ENCODE measurements at regions not wholly inside any gene's neighbourhood (a gene's known extent, or its start where the extent isn't known, plus 50 kb on each side); places are given as distances from the start of the nearest gene placed in this dataset.
"Not testable (repeated sequence)": the region's sequence is repeated elsewhere in the genome, so short reads cannot be mapped to it uniquely, and the experiment has no call there.

DNA sequence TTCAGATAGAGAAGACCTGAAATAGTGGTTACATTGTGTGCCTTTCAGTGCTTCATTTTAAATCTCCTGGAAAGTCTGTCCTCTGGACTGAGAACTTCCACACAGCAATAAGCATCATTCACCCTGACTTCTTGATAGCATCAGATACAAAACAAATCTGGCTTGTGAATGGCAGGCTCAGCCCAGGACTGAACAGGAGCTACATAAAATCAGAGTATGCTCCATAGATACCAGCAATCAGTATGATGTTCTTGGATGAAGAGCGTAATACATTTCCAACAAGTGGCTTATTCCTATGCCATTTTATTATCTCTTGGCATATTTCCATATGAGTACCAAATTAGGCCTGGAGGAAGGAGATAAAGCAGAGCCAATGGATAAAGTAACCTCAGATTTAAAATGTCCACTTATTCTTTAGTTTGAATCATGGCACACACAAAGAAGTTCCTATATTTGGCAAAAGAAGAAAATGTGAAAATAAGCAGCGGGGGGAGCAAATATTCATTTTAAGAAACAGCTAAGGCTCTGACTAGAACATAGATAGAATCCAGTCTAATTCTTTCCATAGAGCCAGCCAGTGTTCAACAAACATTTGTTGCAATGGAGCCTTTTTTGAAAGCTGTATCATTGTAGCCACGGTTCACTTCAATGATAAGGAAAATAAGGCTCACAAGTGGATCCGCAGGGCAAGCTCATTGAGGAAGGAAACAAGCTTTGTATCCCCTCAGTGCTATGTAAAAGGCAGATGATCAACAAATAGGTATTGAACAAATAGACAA is 230.8 kb upstream of the CHAC2 start:
- DNase-seq (ENCODE audit: low spot score) = no peak

DNA sequence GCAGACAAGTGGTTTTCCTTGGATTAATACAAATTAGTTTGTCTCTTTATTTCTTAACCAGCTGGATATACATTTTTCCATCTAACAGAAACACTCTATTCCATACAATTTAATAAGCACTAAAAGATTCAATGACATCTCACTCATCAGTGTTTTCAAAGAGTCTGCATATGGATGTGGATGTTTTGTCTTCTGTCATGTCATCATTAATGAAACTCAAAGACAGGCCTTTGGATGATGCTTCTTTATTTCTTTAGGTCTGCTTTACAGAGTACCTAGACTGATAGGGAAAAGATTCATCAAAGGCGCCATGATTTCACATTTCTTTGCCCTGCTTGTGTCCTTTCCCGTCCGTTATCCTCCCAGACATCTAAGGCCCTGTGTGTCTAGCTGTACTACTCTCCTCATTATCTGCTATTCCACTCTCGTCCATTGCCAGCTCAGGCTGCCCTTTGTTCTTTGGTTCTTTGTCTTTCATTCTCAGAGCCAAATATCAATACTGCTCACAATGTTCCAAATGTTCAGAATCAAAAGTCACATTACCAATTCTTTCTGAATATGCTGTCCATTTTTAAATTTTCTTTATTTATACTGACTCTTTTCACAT is 232.3 kb upstream of the CHAC2 start:
- DNase-seq (ENCODE audit: low spot score) = no peak

DNA sequence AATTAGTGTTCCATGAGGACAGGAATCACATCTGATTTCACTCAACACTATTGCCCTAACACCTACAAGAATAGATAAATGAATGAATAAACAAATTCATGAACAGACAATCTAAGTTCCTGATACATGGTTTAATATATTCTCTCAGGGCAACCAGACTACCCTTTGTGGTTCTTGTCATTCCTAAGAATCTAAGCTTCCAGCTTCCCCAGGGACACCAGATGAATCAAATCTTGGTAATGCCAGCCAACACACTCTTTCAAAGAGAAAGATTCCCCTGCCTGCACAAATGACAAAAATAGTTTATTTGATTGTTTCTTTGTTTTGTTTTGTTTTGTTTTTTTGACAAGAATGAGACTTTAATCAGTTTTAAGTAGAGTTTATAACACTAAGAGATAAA is 237.5 kb upstream of the CHAC2 start:
- DNase-seq (ENCODE audit: low spot score) = no peak

DNA sequence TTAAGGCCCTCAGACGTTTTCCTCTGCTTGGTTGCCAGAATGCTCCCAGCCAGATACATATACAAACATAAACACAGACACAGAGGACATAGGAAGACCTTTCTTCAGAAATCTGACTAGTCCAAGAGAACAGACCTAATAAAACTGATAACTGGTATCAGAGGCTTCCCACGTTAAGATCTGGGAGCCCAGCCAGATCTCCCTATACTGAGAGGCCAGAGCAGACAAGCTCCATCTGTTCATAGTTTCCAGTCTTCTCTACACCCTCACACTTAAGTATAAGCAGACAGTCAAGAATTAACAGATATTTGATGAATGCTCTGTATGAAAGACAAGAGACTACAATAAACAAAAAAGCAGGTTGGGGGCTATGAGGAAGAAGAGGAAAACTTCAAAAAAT is 240.5 kb upstream of the CHAC2 start:
- DNase-seq (ENCODE audit: low spot score) = no peak

DNA sequence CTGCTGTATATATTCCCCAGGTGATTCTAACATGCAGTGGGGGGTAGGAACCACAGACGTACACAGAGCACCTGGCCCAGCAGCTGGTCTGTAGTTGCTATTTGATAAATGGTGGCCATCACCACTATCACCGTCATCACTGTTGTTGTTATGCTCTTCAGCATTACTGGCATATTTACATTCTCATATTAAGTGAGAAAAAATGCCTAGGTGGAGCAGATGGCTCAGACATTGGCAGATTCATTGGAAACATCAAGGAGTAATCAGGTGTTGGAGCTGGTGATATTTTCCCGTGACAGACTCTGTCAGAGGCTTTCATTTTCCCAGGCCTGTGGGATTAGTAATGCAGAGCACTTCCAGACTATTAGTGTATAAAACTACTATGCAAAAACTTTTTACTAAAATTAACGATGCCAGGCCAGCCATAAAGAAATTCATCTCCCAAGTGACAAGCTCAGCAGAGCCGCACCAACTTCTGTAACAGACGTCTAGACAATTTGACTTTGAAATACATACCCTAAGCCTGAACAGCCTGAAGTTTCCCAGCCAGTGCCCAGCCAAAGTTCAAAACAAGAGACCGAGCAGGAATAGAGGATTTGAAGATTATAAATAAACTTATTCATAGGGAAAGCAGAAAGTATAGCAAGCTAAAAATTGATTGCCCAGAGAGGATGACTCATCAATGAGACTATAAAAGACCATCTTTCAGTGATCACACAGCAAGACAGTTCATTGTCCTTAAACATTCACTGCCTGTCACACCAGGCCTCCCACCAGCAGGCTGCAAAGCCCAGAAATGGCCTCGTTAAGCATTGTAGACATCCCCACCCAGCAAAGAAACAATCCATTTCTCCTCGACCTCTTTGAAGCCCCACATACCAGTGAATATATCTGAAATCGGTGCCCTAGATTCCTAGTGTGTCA is 247.4 kb upstream of the CHAC2 start:
- no peak for DNase-seq (ENCODE audit: low spot score)

DNA sequence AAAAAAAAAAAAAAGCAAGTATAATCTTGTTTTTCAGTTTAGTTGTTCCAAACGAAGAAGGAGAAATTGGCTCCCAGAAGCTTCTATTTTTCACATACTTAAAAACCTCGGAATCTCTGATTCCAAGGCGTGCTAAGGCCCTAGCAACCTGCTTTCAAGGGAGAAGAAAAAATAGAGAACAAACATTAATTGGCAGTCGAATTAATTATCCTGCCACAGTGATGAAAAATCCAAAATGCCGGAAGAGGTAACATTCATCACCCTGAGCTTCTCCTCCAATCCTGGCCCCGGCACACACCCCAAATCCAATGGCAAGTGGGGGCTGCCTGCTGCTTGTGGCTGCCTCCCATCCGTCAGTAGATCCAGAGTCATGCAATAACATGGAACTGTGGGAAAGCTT is 250.2 kb upstream of the CHAC2 start:
- DNase-seq (ENCODE audit: low spot score) = no peak

DNA sequence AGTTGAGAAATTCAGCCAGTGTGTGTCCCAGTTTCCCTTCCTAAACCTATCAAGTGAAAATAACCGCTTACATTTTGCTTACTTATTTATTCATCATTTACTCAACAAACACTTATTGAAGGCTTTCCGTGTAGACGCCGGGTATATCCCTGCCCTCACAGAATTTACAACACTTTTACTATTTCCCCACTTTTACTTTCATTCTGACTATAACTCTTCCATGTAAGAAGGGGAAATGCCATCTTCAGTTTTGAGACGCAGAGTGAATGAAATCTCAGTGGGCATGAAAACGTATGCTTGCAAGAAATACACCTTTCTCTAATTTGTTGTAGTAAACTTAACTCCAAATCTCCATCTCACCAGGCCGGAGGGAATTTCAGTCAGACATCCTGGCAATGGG is 251.0 kb upstream of the CHAC2 start:
- DNase-seq (ENCODE audit: low spot score) = no peak

DNA sequence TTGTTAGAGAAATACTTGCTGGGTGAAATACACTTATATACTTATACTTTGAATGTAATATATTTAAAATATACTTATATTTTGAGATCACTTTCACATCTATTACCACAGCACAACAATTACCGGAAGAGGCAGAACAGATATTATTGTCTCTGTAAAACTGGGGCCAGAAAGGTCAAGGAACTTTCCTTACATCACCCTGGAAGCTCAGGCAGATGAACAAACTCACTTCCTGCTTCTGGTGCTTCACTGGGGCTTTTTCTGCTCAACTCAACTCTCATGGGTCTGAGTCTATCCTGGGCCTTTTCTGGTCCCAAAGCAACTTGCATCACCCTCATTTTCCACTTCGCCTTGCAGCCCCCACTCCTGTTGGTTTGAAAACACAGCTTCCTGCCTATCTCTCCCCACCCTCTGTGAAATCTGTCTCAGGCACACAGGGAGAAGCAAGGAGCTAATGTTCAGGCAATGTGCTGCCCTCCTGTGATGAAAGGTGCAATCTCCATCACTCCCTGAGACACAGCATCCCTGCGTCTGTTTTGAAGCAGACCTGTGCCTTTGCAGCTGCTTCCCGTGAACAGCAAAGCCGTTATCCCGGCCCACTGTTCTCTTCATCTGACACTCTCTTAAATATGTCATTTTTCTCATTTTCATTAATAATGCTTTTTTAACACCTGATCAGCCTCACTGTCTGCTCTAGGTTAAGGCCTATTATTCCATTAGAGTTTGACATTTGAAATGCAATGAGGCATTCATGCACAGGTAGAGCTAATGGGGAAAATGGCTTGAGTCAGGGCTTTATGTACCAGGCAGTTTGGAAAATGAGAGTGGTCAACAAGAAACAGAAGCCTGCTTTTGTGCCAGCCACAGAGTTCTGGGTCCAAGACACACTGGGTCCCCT is 251.9 kb upstream of the CHAC2 start:
- no peak for DNase-seq (ENCODE audit: low spot score)

DNA sequence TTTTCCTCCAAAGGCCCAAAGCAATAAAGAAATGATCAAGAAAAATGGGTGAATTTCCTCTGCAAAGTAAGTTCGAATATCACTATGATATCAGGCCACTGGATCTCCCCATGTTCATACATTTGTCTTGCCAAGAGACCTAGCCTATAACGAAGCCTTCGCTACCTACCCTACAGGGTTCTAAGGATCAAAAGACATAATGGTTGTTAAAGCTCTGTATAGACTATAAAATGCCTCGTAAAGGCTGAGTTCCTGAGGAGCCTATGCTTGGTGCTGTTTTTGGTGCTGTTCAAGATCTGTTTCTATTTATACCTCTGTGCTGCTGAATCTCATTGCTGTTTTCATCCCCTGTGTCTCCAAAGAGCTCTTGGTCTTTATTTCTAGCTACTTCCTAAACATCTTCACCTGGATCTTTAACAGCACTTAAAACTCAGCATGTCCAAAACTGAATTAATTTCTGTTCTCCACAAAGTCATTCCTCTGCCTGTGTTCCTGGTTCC is 254.4 kb upstream of the CHAC2 start:
- DNase-seq (ENCODE audit: low spot score) = no peak

DNA sequence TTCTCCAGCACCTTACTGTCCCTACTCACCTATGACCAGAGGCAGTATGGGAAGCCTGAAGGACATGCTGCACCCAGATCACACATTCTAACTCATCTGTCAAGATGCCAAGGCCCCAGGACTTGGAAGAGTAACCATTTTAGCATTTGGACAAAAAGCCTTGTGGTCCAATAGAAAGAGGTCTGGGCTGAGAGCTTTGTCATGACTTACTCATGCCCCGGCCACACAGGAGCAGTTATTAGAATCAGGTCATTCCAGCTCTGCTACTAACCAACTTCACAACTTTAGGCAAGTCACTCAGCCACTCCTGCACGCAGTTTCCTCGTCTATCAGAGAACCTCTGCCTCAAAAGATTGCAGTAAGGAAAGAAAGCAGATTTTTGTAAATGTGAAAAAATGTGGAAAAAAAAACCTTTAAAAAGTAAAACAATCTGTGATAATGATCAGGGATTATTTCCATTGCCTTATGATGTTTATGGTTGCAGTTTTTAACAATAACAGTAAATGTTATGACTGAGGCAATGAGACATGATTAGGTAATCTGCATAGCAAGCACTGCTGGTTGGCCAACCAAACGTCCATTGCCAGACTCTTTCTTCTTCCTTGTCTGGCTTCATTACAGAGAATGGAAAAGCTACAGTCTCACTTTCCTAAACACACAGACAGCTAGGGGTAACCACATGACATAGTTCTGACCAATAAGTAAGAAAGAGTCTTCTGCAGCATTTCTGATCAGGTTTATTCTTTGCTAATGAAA is 255.4 kb upstream of the CHAC2 start:
- no peak for DNase-seq (ENCODE audit: low spot score)

DNA sequence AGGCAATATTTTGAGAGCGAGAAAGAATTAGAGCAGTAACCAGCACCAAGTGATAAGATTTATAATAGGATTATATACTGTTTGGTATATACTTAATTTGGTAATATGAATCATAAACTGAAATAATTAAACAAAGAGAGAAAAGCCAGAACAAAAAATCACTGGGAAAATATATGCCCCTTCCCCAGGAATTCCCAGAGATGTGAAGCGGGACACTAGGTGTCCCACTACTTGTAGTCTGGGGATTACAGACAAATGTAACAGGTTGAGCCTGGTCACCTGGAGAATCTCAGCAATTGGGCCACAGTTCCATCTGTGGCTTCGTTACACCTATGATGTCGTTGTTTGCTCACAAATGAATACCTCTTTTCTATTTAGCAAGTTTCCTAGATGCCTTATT is 256.1 kb upstream of the CHAC2 start:
- no peak for DNase-seq (ENCODE audit: low spot score)

DNA sequence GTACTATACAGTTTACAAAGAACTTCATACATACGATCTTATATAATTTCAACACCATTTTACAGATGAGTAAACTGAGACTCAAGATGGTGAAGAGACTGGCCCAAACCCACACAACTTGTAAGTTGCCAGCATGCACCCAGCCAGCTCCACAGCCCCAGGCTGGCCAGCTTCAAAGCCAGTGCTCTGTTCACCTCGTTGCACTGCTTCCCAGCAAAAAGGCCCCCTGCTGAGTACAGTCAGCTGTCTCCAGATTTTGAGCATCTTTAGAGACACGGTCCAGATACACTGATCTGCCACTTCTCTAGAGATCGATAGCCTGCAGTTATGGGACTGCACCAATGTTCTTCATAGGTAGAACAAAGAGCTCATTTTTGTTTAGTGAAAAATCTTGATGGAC is 257.2 kb upstream of the CHAC2 start:
- DNase-seq (ENCODE audit: low spot score) = no peak

DNA sequence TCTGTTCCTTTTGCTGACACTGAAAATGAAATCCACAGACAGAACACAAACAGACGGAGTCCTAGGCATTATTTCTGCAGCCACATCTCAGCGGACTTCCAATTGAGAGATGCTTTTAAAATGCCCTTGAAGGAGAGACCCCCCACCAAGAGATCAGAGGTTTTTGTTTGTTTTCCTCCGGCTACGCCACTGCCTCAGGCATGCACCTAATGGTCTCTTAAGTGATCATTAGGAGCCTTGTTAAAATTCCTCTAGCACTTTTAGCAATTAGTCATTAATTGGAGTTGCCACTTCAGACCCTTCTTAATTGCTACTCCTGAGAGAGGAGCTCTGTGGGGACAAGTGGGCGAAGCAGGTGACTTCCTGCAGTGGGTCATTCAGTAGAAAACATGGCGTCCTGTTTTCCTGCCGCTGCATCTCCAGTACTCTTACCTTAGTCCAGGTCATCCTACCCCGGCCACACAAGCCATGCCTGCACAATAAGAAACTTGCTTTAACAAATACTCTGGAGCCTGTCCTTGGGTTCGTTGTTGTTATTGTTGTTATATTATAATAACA is 257.7 kb upstream of the CHAC2 start:
- no peak for DNase-seq (ENCODE audit: low spot score)

DNA sequence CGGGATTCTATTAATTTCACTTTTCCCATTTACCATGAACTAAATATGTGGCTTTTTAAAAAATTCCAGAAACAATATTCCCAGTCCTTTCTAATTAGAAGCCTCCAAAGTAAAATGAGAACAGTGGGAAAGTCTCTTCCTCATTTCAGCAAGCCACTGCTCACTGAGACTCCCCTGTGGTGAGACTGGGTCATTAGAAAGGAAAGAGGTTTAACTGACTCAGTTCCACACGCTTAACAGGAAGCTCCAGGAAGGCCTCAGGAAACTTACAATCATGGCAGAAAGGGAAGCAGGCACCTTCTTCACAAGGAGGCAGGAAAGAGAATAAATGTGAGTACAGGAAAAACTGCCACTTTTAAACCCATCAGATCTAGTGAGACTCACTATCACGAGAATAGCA is 258.9 kb upstream of the CHAC2 start:
- no peak for DNase-seq (ENCODE audit: low spot score)

DNA sequence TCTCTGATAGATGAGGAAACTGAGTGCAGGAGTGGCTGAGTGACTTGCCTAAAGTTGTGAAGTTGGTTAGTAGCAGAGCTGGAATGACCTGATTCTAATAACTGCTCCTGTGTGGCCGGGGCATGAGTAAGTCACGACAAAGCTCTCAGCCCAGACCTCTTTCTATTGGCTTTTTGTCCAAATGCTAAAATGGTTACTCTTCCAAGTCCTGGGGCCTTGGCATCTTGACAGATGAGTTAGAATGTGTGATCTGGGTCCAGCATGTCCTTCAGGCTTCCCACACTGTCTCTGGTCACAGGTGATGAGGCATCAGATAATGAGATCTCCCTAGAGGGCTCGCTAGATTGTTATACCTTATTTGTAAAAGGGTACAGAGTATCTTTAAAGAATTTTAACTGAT is 260.5 kb upstream of the CHAC2 start:
- not testable (repeated sequence) for DNase-seq (ENCODE audit: low spot score)

DNA sequence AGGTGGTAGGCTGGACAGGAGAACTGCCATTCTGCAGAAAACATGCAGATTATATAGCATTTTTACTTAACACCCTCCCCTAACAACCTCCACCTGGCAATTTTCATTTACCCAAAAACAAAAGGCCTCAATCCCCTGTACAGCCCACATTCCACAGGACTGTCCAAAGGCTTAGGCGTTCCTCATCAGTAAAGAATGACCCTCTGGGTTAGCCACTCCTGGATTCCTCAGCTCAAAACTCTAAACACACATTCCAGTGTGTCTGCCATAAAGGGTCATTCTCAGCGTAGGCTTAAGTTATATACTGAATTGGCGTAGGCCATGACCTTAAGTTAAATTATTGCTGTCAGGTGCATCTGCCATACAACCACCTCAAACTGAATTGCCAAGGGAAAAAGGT is 261.8 kb upstream of the CHAC2 start:
- DNase-seq (ENCODE audit: low spot score) = no peak

DNA sequence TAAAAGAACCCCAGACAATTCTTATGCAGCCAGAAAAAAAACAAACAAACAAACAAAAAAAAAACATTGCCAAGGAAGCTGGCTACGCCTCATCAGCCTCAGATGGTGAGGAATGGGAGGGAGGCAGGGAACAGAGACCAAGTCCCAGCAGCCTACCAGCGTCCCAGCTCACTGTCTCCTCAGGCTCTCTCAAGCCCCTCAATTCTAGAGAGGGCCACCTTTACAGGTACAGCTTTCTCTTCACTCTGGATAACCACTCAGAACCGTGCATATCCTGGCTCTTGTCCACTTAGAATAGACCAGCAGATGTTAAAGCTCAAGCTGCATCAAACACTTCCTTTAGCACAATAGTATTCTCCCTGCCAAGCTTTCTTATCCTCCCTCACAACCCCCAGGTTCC is 263.1 kb upstream of the CHAC2 start:
- DNase-seq (ENCODE audit: low spot score) = no peak

DNA sequence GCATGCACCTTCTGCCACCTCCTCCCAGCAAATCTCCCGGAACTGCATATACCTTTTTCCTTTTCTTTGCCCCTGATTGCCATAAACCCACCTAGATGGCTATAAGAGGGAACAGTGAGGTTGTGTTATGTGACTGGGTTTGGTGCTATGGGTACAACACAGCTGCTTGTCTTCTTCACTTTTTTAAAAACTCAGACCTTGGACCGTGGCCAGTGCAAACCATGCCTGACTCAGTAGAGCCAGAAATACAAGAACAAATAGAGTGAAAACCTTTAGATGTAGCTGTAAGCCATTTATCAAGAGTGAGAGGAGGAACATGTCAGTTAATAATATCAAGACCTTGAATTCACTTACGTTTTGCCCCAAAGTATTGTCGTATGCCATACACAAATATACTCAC is 267.4 kb upstream of the CHAC2 start:
- no peak for DNase-seq (ENCODE audit: low spot score)

DNA sequence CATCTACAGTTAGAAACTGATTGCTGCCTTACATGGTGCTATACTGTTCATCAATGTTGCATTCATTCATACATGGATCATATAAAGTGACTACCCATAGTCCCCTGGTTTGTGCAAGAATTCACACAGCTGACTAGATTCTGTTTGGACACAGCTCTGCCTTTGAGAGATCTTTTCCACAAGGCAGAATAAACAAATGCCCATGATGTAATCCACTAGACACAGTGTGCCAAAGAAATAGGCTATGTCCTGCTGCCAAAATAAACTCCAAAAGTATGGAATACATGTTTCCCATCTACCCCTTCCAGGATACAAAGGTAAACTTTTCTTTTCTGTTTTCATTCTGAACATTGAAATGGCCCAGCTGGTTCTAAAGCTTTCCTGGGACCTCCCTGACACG is 269.4 kb upstream of the CHAC2 start:
- DNase-seq (ENCODE audit: low spot score) = peak; percentile 3

DNA sequence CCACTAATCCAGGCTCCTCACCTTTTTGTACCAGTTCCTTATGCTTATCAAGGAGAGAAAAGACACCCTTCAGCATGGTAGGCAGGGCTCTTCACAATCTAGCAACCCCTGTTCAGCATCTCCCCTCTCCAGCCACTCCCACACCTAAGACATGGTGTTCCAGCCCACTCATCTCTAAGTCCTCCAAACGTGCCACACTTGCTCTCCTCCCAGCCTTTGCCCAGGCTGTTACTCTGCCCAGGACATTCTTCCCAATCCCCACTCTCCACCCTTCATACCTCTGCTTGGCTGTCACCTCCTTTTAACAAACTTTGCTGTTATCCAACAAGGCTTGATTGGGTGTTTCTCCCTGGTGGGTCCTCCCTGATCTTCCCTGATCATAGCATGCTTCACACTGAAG is 270.6 kb upstream of the CHAC2 start:
- DNase-seq (ENCODE audit: low spot score) = no peak

DNA sequence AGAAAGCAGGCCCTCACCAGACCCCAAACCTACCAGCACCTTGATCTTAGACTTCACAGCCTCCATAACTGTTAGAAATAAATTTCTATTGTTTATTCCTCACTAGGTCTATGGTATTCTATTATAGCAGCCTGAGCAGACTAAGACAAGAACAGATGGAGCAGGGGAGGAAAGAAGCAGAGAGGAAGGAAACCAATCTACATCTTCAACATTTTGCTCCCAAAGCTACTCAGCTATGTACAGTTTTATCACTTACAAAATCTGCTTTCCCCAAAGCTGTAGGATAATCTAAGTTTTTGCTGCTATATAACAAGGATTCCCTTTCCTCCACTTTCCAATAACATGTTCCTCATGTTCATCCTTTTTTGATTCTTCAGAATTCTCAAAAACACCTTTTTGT is 274.4 kb upstream of the CHAC2 start:
- no peak for DNase-seq (ENCODE audit: low spot score)
